Ovary (tissue), 7 donors: ENCODE measurements at regions not wholly inside any gene's neighbourhood (a gene's known extent, or its start where the extent isn't known, plus 50 kb on each side); places are given as distances from the start of the nearest gene placed in this dataset.

Source experiments
- DNase-seq, 5 donors: peaks; one replicate each; pipeline ENCODE4 v3.0.0-alpha.2; 2019 to 2020
- H3K27ac ChIP-seq, 2 donors: fragments of 200-600 bp; one replicate each; pipeline versions ENCODE4 v1.5.1 to v1.8.0; 2019 to 2022
- H3K27me3 ChIP-seq: fragments of 200-600 bp; one replicate; pipeline ENCODE4 v1.8.0; 2022
- H3K36me3 ChIP-seq: fragments of 200-600 bp; sonication (generic); one replicate; pipeline ENCODE4 v1.5.1; 2019
- H3K4me1 ChIP-seq: one replicate; pipeline ENCODE4 v1.8.1; 2013; ENCODE audit warnings: mild to moderate bottlenecking, moderate library complexity; ENCODE audit not compliant: insufficient read depth
- H3K4me3 ChIP-seq: fragments of 200-600 bp; sonication (generic); one replicate; pipeline ENCODE4 v1.5.1; 2017
- H3K9me3 ChIP-seq, 2 donors: fragments of 200-600 bp in 1 of 2; sonication (generic) in 1 of 2; one replicate each; pipeline versions ENCODE4 v1.5.1 to v1.8.1; 2013 to 2019; ENCODE audit warnings: mild to moderate bottlenecking in 1 of 2, moderate library complexity in 1 of 2
- CTCF ChIP-seq, 3 donors: fragments of 450-650 bp in 2 of 3; fragments of 200-600 bp in 1 of 3; IDR thresholded peaks; one replicate each; pipeline versions ENCODE4 v1.5.1 to v1.8.0; 2016 to 2022; ENCODE audit warnings: antibody characterized with exemption in 3 of 3, mild to moderate bottlenecking in 1 of 3
- EP300 ChIP-seq: sonication (generic); formaldehyde crosslinking; IDR thresholded peaks from one replicate; pipeline ENCODE4 v1.6.1; 2017; ENCODE audit warnings: antibody characterized with exemption
- POLR2A ChIP-seq: fragments of 450-650 bp; IDR thresholded peaks from one replicate; pipeline ENCODE4 v1.6.1; 2017; ENCODE audit warnings: antibody characterized with exemption, mild to moderate bottlenecking, moderate library complexity
- WGBS, 3 donors: extraction: QIAGEN DNeasy Blood & Tissue Kit in 1 of 3; methylation state at CpG; one replicate each; pipeline versions ENCODE4 v1.1.5 to v1.1.7; 2013 to 2017; 5-methylcytosine and 5-hydroxymethylcytosine counted together
- intact Hi-C, 4 donors: fragments of 100-400 bp; cut with DNase I; formaldehyde crosslinking; loops; one replicate each; pipeline versions ENCODE4 v1.11.0 to v1.15.1; 2022 to 2023
- donor health status: DM: no; HTN: no; CAD: no; lungs with moderate emphysema.
- donor health status: DM: no; HTN: no; CAD: no.
- donor health status: Bipolar disorder and iron deficiency.
- donor health status: DM: no; HTN: no; CAD: no.
- donor health status: DM: yes; HTN: yes; CAD: no.

- no peak for DNase-seq
- H3K27ac ChIP-seq = no peak overlapping the region
- H3K4me3 ChIP-seq = no peak overlapping the region
- WGBS, 3 donors = 78 to 86% (median 79%) methylated on average over 9 to 10 of the region's 10 CpGs
- intact Hi-C loops = no loop called here
- peaks cover 12% of the 10 kb centered on the region for H3K4me1 ChIP-seq
- H3K9me3 ChIP-seq = no peaks in the 10 kb centered on the region
- no peak for TF ChIP-seq CTCF (IDR thresholded peaks at IDR 0.05)
- no peaks in the 10 kb centered on the region for H3K27me3 ChIP-seq
- H3K36me3 ChIP-seq = no peaks in the 10 kb centered on the region
Observed at GRCh38 chr6:43989581-43990146, 137.6 kb downstream of the MRPL14 start.

GRCh38 chr6:43988801-43989200 is 138.5 kb downstream of the MRPL14 start:
- intact Hi-C loops = no loop called here
- Histone ChIP-seq H3K36me3 (no peaks in the 10 kb centered on the region), H3K27ac (no peak overlapping the region), H3K4me3 (no peak overlapping the region), H3K27me3 (no peaks in the 10 kb centered on the region), H3K9me3 (no peaks in the 10 kb centered on the region), H3K4me1 (peaks cover 12% of the 10 kb centered on the region)
- 86 to 89% (median 87%) methylated on average over 3 of the region's 3 CpGs for WGBS, 3 donors
- DNase-seq = no peak
- no peak for TF ChIP-seq CTCF (IDR thresholded peaks at IDR 0.05)
- TF ChIP-seq POLR2A = no peak
- no peak for TF ChIP-seq EP300

GRCh38 chr6:43987838-43988439 is 139.3 kb downstream of the MRPL14 start:
- Histone ChIP-seq H3K36me3 (no peaks in the 10 kb centered on the region), H3K9me3 (no peaks in the 10 kb centered on the region), H3K4me3 (no peak overlapping the region), H3K4me1 (peaks cover 12% of the 10 kb centered on the region), H3K27ac (no peak overlapping the region), H3K27me3 (no peaks in the 10 kb centered on the region)
- intact Hi-C loops = no loop called here
- TF ChIP-seq POLR2A (no peak), EP300 (no peak), CTCF (IDR thresholded peaks at IDR 0.05) (no peak)
- DNase-seq = no peak
- 88 to 92% (median 89%) methylated on average over 7 of the region's 7 CpGs for WGBS, 3 donors

GRCh38 chr6:43986177-43986825 is 141.0 kb downstream of the MRPL14 start:
- no peaks in the 10 kb centered on the region for H3K36me3 ChIP-seq
- intact Hi-C loops = no loop called here
- peaks cover 12% of the 10 kb centered on the region for H3K4me1 ChIP-seq
- H3K4me3 ChIP-seq = no peak overlapping the region
- no peaks in the 10 kb centered on the region for H3K9me3 ChIP-seq
- H3K27ac ChIP-seq = no peak overlapping the region
- DNase-seq = no peak
- WGBS, 3 donors = 89 to 96% (median 91%) methylated on average over 7 of the region's 7 CpGs
- no peaks in the 10 kb centered on the region for H3K27me3 ChIP-seq
- TF ChIP-seq CTCF (IDR thresholded peaks at IDR 0.05) (no peak), POLR2A (no peak), EP300 (no peak)
